ENCODE measurements at regions not wholly inside any gene's neighbourhood (a gene's known extent, or its start where the extent isn't known, plus 50 kb on each side); places are given as distances from the start of the nearest gene placed in this dataset.

GRCh38 chr16:9251026-9251425, 159.6 kb downstream of the HAPSTR1 start:
- H3K4me1 ChIP-seq (ENCODE audit: insufficient read depth, low read length), result 0 out of 2 replicates have a peak, but pooled peaks cover 2% of the 10 kb centered on the region
- WGBS, result 86% methylated on average over 6 of the region's 6 CpGs
- no peaks in the 10 kb centered on the region for H3K27me3 ChIP-seq (ENCODE audit: insufficient read depth, low read length)
- no peaks in the 10 kb centered on the region for H3K9me3 ChIP-seq (ENCODE audit: insufficient read depth, low read depth, low read length)
- H3K27ac ChIP-seq (ENCODE audit: low read depth, low read length), result no peak overlapping the region
- H3K4me3 ChIP-seq (ENCODE audit: low read length), result no peak overlapping the region
- H3K36me3 ChIP-seq (ENCODE audit: insufficient read depth, low read length), result no peaks in the 10 kb centered on the region
- no peak overlapping the region for H3K9ac ChIP-seq (ENCODE audit: low read depth, low read length)

- Histone ChIP-seq H3K9me3 (ENCODE audit: insufficient read depth, low read depth, low read length) (no peaks in the 10 kb centered on the region), H3K36me3 (ENCODE audit: insufficient read depth, low read length) (no peaks in the 10 kb centered on the region), H3K4me3 (ENCODE audit: low read length) (no peak overlapping the region), H3K4me1 (ENCODE audit: insufficient read depth, low read length) (no peaks in the 10 kb centered on the region), H3K27me3 (ENCODE audit: insufficient read depth, low read length) (no peaks in the 10 kb centered on the region), H3K27ac (ENCODE audit: low read depth, low read length) (no peak overlapping the region), H3K9ac (ENCODE audit: low read depth, low read length) (no peak overlapping the region)
- 65% methylated on average over 1 of the region's 1 CpG for WGBS
These were observed 163.4 kb downstream of the HAPSTR1 start for GRCh38 chr16:9254863-9255262.

- no peaks in the 10 kb centered on the region for H3K9me3 ChIP-seq (ENCODE audit: insufficient read depth, low read depth, low read length)
- no peak overlapping the region for H3K9ac ChIP-seq (ENCODE audit: low read depth, low read length)
- H3K4me3 ChIP-seq (ENCODE audit: low read length), result no peak overlapping the region
- WGBS, result 33% methylated on average over 6 of the region's 6 CpGs
- H3K27ac ChIP-seq (ENCODE audit: low read depth, low read length), result no peak overlapping the region
- H3K4me1 ChIP-seq (ENCODE audit: insufficient read depth, low read length), result no peaks in the 10 kb centered on the region
- no peaks in the 10 kb centered on the region for H3K27me3 ChIP-seq (ENCODE audit: insufficient read depth, low read length)
- H3K36me3 ChIP-seq (ENCODE audit: insufficient read depth, low read length), result no peaks in the 10 kb centered on the region
These were observed 164.8 kb downstream of the HAPSTR1 start for GRCh38 chr16:9256196-9256595.

- Histone ChIP-seq H3K4me1 (ENCODE audit: insufficient read depth, low read length) (no peaks in the 10 kb centered on the region), H3K27ac (ENCODE audit: low read depth, low read length) (no peak overlapping the region), H3K36me3 (ENCODE audit: insufficient read depth, low read length) (no peaks in the 10 kb centered on the region), H3K9ac (ENCODE audit: low read depth, low read length) (no peak overlapping the region), H3K4me3 (ENCODE audit: low read length) (no peak overlapping the region), H3K9me3 (ENCODE audit: insufficient read depth, low read depth, low read length) (no peaks in the 10 kb centered on the region), H3K27me3 (ENCODE audit: insufficient read depth, low read length) (no peaks in the 10 kb centered on the region)
- WGBS, result 84% methylated on average over 1 of the region's 1 CpG
These were observed 166.4 kb downstream of the HAPSTR1 start for GRCh38 chr16:9257843-9258242.

GRCh38 chr16:9258423-9259051, 167.1 kb downstream of the HAPSTR1 start:
- Histone ChIP-seq H3K36me3 (ENCODE audit: insufficient read depth, low read length) (no peaks in the 10 kb centered on the region), H3K4me3 (ENCODE audit: low read length) (no peak overlapping the region), H3K27me3 (ENCODE audit: insufficient read depth, low read length) (no peaks in the 10 kb centered on the region), H3K27ac (ENCODE audit: low read depth, low read length) (no peak overlapping the region), H3K4me1 (ENCODE audit: insufficient read depth, low read length) (0 out of 2 replicates have a peak, but pooled peaks cover 2% of the 10 kb centered on the region), H3K9ac (ENCODE audit: low read depth, low read length) (no peak overlapping the region), H3K9me3 (ENCODE audit: insufficient read depth, low read depth, low read length) (no peaks in the 10 kb centered on the region)
- WGBS, result 54% methylated on average over 14 of the region's 14 CpGs

- no peaks in the 10 kb centered on the region for H3K27me3 ChIP-seq (ENCODE audit: insufficient read depth, low read length)
- WGBS, result 95% methylated on average over 7 of the region's 7 CpGs
- no peak overlapping the region for H3K9ac ChIP-seq (ENCODE audit: low read depth, low read length)
- no peaks in the 10 kb centered on the region for H3K36me3 ChIP-seq (ENCODE audit: insufficient read depth, low read length)
- H3K4me1 ChIP-seq (ENCODE audit: insufficient read depth, low read length), result 0 out of 2 replicates have a peak, but pooled peaks cover 2% of the 10 kb centered on the region
- H3K27ac ChIP-seq (ENCODE audit: low read depth, low read length), result no peak overlapping the region
- no peak overlapping the region for H3K4me3 ChIP-seq (ENCODE audit: low read length)
- H3K9me3 ChIP-seq (ENCODE audit: insufficient read depth, low read depth, low read length), result no peaks in the 10 kb centered on the region
These were observed 168.6 kb downstream of the HAPSTR1 start for GRCh38 chr16:9259914-9260608.

- H3K27me3 ChIP-seq (ENCODE audit: insufficient read depth, low read length), result no peaks in the 10 kb centered on the region
- no peak overlapping the region for H3K4me3 ChIP-seq (ENCODE audit: low read length)
- H3K36me3 ChIP-seq (ENCODE audit: insufficient read depth, low read length), result no peaks in the 10 kb centered on the region
- 0 out of 2 replicates have a peak, but pooled peaks cover 2% of the 10 kb centered on the region for H3K4me1 ChIP-seq (ENCODE audit: insufficient read depth, low read length)
- H3K9me3 ChIP-seq (ENCODE audit: insufficient read depth, low read depth, low read length), result no peaks in the 10 kb centered on the region
- 78% methylated on average over 4 of the region's 4 CpGs for WGBS
- H3K9ac ChIP-seq (ENCODE audit: low read depth, low read length), result no peak overlapping the region
- no peak overlapping the region for H3K27ac ChIP-seq (ENCODE audit: low read depth, low read length)
These were observed 169.2 kb downstream of the HAPSTR1 start for GRCh38 chr16:9260666-9261065.

- no peak overlapping the region for H3K4me3 ChIP-seq (ENCODE audit: low read length)
- WGBS, result 95% methylated on average over 5 of the region's 5 CpGs
- no peak overlapping the region for H3K9ac ChIP-seq (ENCODE audit: low read depth, low read length)
- no peak overlapping the region for H3K27ac ChIP-seq (ENCODE audit: low read depth, low read length)
- H3K4me1 ChIP-seq (ENCODE audit: insufficient read depth, low read length), result 0 out of 2 replicates have a peak, but pooled peaks cover 2% of the 10 kb centered on the region
- no peaks in the 10 kb centered on the region for H3K9me3 ChIP-seq (ENCODE audit: insufficient read depth, low read depth, low read length)
- H3K27me3 ChIP-seq (ENCODE audit: insufficient read depth, low read length), result no peaks in the 10 kb centered on the region
- H3K36me3 ChIP-seq (ENCODE audit: insufficient read depth, low read length), result no peaks in the 10 kb centered on the region
These were observed 169.9 kb downstream of the HAPSTR1 start for GRCh38 chr16:9261376-9261775.

- WGBS, result 90% methylated on average over 15 of the region's 15 CpGs
- no peak overlapping the region for H3K9ac ChIP-seq (ENCODE audit: low read depth, low read length)
These were observed 171.7 kb downstream of the HAPSTR1 start for GRCh38 chr16:9262941-9263715.

GRCh38 chr16:9264067-9264466, 172.6 kb downstream of the HAPSTR1 start:
- H3K4me1 ChIP-seq (ENCODE audit: insufficient read depth, low read length), result 0 out of 2 replicates have a peak, but pooled peaks cover 2% of the 10 kb centered on the region
- no peaks in the 10 kb centered on the region for H3K9me3 ChIP-seq (ENCODE audit: insufficient read depth, low read depth, low read length)
- H3K9ac ChIP-seq (ENCODE audit: low read depth, low read length), result no peak overlapping the region
- H3K4me3 ChIP-seq (ENCODE audit: low read length), result no peak overlapping the region
- no peaks in the 10 kb centered on the region for H3K36me3 ChIP-seq (ENCODE audit: insufficient read depth, low read length)
- H3K27me3 ChIP-seq (ENCODE audit: insufficient read depth, low read length), result no peaks in the 10 kb centered on the region
- WGBS, result 90% methylated on average over 3 of the region's 5 CpGs
- H3K27ac ChIP-seq (ENCODE audit: low read depth, low read length), result no peak overlapping the region

More at GRCh38 chr16:9262941-9263715, 171.7 kb downstream of the HAPSTR1 start:
- no peaks in the 10 kb centered on the region for H3K36me3 ChIP-seq (ENCODE audit: insufficient read depth, low read length)
- no peak overlapping the region for H3K27ac ChIP-seq (ENCODE audit: low read depth, low read length)
- no peaks in the 10 kb centered on the region for H3K9me3 ChIP-seq (ENCODE audit: insufficient read depth, low read depth, low read length)
- H3K4me3 ChIP-seq (ENCODE audit: low read length), result no peak overlapping the region
- no peaks in the 10 kb centered on the region for H3K27me3 ChIP-seq (ENCODE audit: insufficient read depth, low read length)
- 0 out of 2 replicates have a peak, but pooled peaks cover 2% of the 10 kb centered on the region for H3K4me1 ChIP-seq (ENCODE audit: insufficient read depth, low read length)

GRCh38 chr16:9268446-9268845, 177.0 kb downstream of the HAPSTR1 start:
- Histone ChIP-seq H3K4me1 (ENCODE audit: insufficient read depth, low read length) (no peaks in the 10 kb centered on the region), H3K36me3 (ENCODE audit: insufficient read depth, low read length) (no peaks in the 10 kb centered on the region), H3K27ac (ENCODE audit: low read depth, low read length) (no peak overlapping the region), H3K9ac (ENCODE audit: low read depth, low read length) (no peak overlapping the region), H3K9me3 (ENCODE audit: insufficient read depth, low read depth, low read length) (no peaks in the 10 kb centered on the region), H3K27me3 (ENCODE audit: insufficient read depth, low read length) (no peaks in the 10 kb centered on the region), H3K4me3 (ENCODE audit: low read length) (no peak overlapping the region)
- WGBS, result 86% methylated on average over 4 of the region's 4 CpGs

Measured in HUES64 (cell line).